Esophagus squamous epithelium (tissue), 4 donors: ENCODE measurements at regions not wholly inside any gene's neighbourhood (a gene's known extent, or its start where the extent isn't known, plus 50 kb on each side); places are given as distances from the start of the nearest gene placed in this dataset.

Experiments
- CTCF ChIP-seq, 6 experiments: fragments of 450-650 bp in 4 of 6; fragments of 200-600 bp in 2 of 6; sonication (generic) in 2 of 6; IDR thresholded peaks; one replicate each; pipeline ENCODE4 v1.5.1; 2016 to 2019; ENCODE audit warnings: antibody characterized with exemption in 6 of 6, mild to moderate bottlenecking in 4 of 6, moderate library complexity in 4 of 6
- POLR2A ChIP-seq, 4 donors: fragments of 450-650 bp; IDR thresholded peaks; one replicate each; pipeline ENCODE4 v1.6.1; 2017; ENCODE audit warnings: antibody characterized with exemption in 4 of 4, mild to moderate bottlenecking in 4 of 4, moderate library complexity in 3 of 4

- no peak for TF ChIP-seq CTCF (IDR thresholded peaks at IDR 0.05)
- no peak for TF ChIP-seq POLR2A (IDR thresholded peaks at IDR 0.05)
Observed at GRCh38 chr16:60586493-60586892, 1449.7 kb downstream of the CDH8 start.
